ENCODE measurements at regions not wholly inside any gene's neighbourhood (a gene's known extent, or its start where the extent isn't known, plus 50 kb on each side); places are given as distances from the start of the nearest gene placed in this dataset.

GRCh38 chr3:146382386-146382785, 87.0 kb downstream of the PLSCR2 start:
- intact Hi-C loops (cut with micrococcal nuclease; ENCODE audit: unreplicated experiment): no loop called here
- Histone ChIP-seq H3K4me3 (ENCODE audit: low read depth in 2 of 2, low read length in 2 of 2) (no peak overlapping the region), H3K36me3 (ENCODE audit: control insufficient read depth, insufficient read depth, low read length) (no peaks in the 10 kb centered on the region), H3K9me3 (ENCODE audit: control insufficient read depth, insufficient read depth, low read depth, low read length) (no peaks in the 10 kb centered on the region), H3K27me3 (ENCODE audit: control insufficient read depth, insufficient read depth, low read length) (no peaks in the 10 kb centered on the region), H3K4me1 (ENCODE audit: control insufficient read depth, insufficient read depth, low read length) (0 out of 2 replicates have a peak, but pooled peaks cover 3% of the 10 kb centered on the region), H3K27ac (ENCODE audit: low read length) (no peak overlapping the region)
- ChIA-PET POLR2A (no interaction called here), CTCF (interaction anchor here (1.0 kb wide), 2 partner anchors 160 to 193 kb away, joined by 3 to 4 read pairs; no protein-coding TSS in a partner anchor)
- BruUV-seq (replicated peaks): no TSS peak
- ATAC-seq (peak; percentile 84), DNase-seq (ENCODE audit: low read depth, low spot score) (peak; percentile 15)
- TF ChIP-seq SIN3A (IDR thresholded peaks at IDR 0.05; ENCODE audit: borderline replicate concordance, insufficient read depth, low read depth, low read length): no peak
- peak; percentile 69 for TF ChIP-seq CTCF (IDR thresholded peaks at IDR 0.05)
- in situ Hi-C loops (cut with HindIII; ENCODE audit: low pct_unique_long_range_greater_than_20kb, low sequenced_read_pairs): no loop called here

GRCh38 chr3:146380046-146380445, 89.3 kb downstream of the PLSCR2 start:
- TF ChIP-seq, protein P1, sequence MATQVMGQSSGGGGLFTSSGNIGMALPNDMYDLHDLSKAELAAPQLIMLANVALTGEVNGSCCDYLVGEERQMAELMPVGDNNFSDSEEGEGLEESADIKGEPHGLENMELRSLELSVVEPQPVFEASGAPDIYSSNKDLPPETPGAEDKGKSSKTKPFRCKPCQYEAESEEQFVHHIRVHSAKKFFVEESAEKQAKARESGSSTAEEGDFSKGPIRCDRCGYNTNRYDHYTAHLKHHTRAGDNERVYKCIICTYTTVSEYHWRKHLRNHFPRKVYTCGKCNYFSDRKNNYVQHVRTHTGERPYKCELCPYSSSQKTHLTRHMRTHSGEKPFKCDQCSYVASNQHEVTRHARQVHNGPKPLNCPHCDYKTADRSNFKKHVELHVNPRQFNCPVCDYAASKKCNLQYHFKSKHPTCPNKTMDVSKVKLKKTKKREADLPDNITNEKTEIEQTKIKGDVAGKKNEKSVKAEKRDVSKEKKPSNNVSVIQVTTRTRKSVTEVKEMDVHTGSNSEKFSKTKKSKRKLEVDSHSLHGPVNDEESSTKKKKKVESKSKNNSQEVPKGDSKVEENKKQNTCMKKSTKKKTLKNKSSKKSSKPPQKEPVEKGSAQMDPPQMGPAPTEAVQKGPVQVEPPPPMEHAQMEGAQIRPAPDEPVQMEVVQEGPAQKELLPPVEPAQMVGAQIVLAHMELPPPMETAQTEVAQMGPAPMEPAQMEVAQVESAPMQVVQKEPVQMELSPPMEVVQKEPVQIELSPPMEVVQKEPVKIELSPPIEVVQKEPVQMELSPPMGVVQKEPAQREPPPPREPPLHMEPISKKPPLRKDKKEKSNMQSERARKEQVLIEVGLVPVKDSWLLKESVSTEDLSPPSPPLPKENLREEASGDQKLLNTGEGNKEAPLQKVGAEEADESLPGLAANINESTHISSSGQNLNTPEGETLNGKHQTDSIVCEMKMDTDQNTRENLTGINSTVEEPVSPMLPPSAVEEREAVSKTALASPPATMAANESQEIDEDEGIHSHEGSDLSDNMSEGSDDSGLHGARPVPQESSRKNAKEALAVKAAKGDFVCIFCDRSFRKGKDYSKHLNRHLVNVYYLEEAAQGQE (IDR thresholded peaks at IDR 0.05; ENCODE audit: insufficient read depth in 1 of 2, low read depth in 2 of 2, low read length in 1 of 2): no peak
- TF ChIP-seq CTCF (IDR thresholded peaks at IDR 0.05) (no peak), SIN3A (IDR thresholded peaks at IDR 0.05; ENCODE audit: borderline replicate concordance, insufficient read depth, low read depth, low read length) (no peak), POLR2AphosphoS5 (IDR thresholded peaks at IDR 0.05; ENCODE audit: low read depth, low read length) (no peak), TCF7L2 (IDR thresholded peaks at IDR 0.05; ENCODE audit: low read depth, low read length) (no peak)
- intact Hi-C loops (cut with micrococcal nuclease; ENCODE audit: unreplicated experiment) (no loop called here), in situ Hi-C loops (cut with HindIII; ENCODE audit: low pct_unique_long_range_greater_than_20kb, low sequenced_read_pairs) (no loop called here)
- Histone ChIP-seq H3K36me3 (ENCODE audit: control insufficient read depth, insufficient read depth, low read length) (no peaks in the 10 kb centered on the region), H3K27me3 (ENCODE audit: control insufficient read depth, insufficient read depth, low read length) (no peaks in the 10 kb centered on the region), H3K9me3 (ENCODE audit: control insufficient read depth, insufficient read depth, low read depth, low read length) (no peaks in the 10 kb centered on the region), H3K27ac (ENCODE audit: low read length) (no peak overlapping the region), H3K4me1 (ENCODE audit: control insufficient read depth, insufficient read depth, low read length) (0 out of 2 replicates have a peak, but pooled peaks cover 3% of the 10 kb centered on the region), H3K4me3 (ENCODE audit: low read depth in 2 of 2, low read length in 2 of 2) (no peak overlapping the region)
- ChIA-PET POLR2A (no interaction called here), CTCF (no interaction called here)
- DNase-seq (ENCODE audit: low read depth, low spot score): no peak
- no TSS peak for BruUV-seq (replicated peaks)
- ATAC-seq: no peak

Data from Panc1 (cell line).